ENCODE measurements at regions not wholly inside any gene's neighbourhood (a gene's known extent, or its start where the extent isn't known, plus 50 kb on each side); places are given as distances from the start of the nearest gene placed in this dataset.

- TF ChIP-seq CTCF (IDR thresholded peaks at IDR 0.05): no peak
- TF ChIP-seq POLR2A (IDR thresholded peaks at IDR 0.05): no peak
Observed at GRCh38 chr17:77632619-77633018, 325.9 kb upstream of the TNRC6C start.
